Heart left ventricle (tissue), 16 donors: ENCODE measurements at regions not wholly inside any gene's neighbourhood (a gene's known extent, or its start where the extent isn't known, plus 50 kb on each side); places are given as distances from the start of the nearest gene placed in this dataset.
A peak's percentile ranks its signal among the peaks of the same experiment; 100 is the strongest.

Experiments
- ATAC-seq, 4 donors: fragments of 200-7000 bp; cut with Tn5 transposase; one replicate each; pipeline ENCODE4 v1.9.1; 2020 to 2022; ENCODE audit warnings: moderate library complexity in 4 of 4, mild to moderate bottlenecking in 3 of 4, moderate number of reproducible peaks in 1 of 4
- DNase-seq, 5 donors: peaks; one replicate each; pipeline ENCODE4 v3.0.0-alpha.2; 2020
- H3K27ac ChIP-seq, 12 donors: fragments of 200-600 bp; sonication (generic) in 4 of 12; one replicate each; pipeline versions ENCODE4 v1.5.0 to v1.8.0; 2016 to 2022; ENCODE audit warnings: mild to moderate bottlenecking in 2 of 12
- H3K27me3 ChIP-seq, 9 donors: fragments of 200-600 bp; sonication (generic) in 2 of 9; one replicate each; pipeline versions ENCODE4 v1.5.1 to v1.8.0; 2016 to 2022; ENCODE audit warnings: mild to moderate bottlenecking in 3 of 9
- H3K36me3 ChIP-seq, 9 donors: fragments of 200-600 bp; sonication (generic) in 2 of 9; one replicate each; pipeline versions ENCODE4 v1.5.0 to v1.8.0; 2018 to 2022; ENCODE audit warnings: mild to moderate bottlenecking in 2 of 9
- H3K4me1 ChIP-seq, 12 donors: fragments of 200-600 bp; sonication (generic) in 4 of 12; one replicate each; pipeline versions ENCODE4 v1.5.0 to v1.8.0; 2016 to 2022; ENCODE audit warnings: mild to moderate bottlenecking in 3 of 12
- H3K4me3 ChIP-seq, 12 donors: fragments of 200-600 bp; sonication (generic) in 4 of 12; one replicate each; pipeline versions ENCODE4 v1.5.0 to v1.8.0; 2017 to 2022; ENCODE audit warnings: mild to moderate bottlenecking in 9 of 12, moderate library complexity in 4 of 12
- H3K9me3 ChIP-seq, 12 donors: fragments of 200-600 bp; sonication (generic) in 4 of 12; one replicate each; pipeline versions ENCODE4 v1.5.0 to v1.8.0; 2016 to 2022; ENCODE audit warnings: mild to moderate bottlenecking in 1 of 12
- CTCF ChIP-seq, 12 donors: fragments of 200-600 bp; sonication (generic) in 4 of 12; IDR thresholded peaks; one replicate each; pipeline versions ENCODE4 v1.5.0 to v1.8.0; 2018 to 2022; ENCODE audit warnings: antibody characterized with exemption in 12 of 12, mild to moderate bottlenecking in 5 of 12
- POLR2A ChIP-seq, 2 donors: fragments of 450-650 bp; IDR thresholded peaks; one replicate each; pipeline ENCODE4 v1.6.1; 2017; ENCODE audit warnings: antibody characterized with exemption in 2 of 2, mild to moderate bottlenecking in 2 of 2, moderate library complexity in 2 of 2
- WGBS, 4 donors: extraction: QIAGEN DNeasy Blood & Tissue Kit in 2 of 4; methylation state at CpG; one replicate each; pipeline versions ENCODE4 v1.1.5 to v1.1.7; 2013 to 2018; 5-methylcytosine and 5-hydroxymethylcytosine counted together
- intact Hi-C, 10 donors: fragments of 100-400 bp; cut with DNase I; formaldehyde crosslinking; loops; one replicate each; pipeline versions ENCODE4 v1.11.1 to v1.14.2; 2022
- donor health status: ischemic (EF 13 %, LVEDD 7.1; RV severe dilation, severe dysfunction).
- donor health status: healthy with polysubstance abuse.
- donor health status: DM: no; HTN: yes; CAD: no.
- donor health status: DM: no; HTN: no; CAD: no.
- donor health status: ischemic (EF 25% LVEDD 6.9; RV normal size, moderate dysfunction).
- donor health status: ischemic (EF 25% LVEDD 5.7; RV mildly dilated, moderate dysfunction).
- donor health status: healthy.
- donor health status: DM: yes; HTN: yes; CAD: no.
- donor health status: ischemic (EF 35%, LVEDD 5.7; RV mildly dilated, moderate dysfunction).
- donor health status: nonischemic (EF 11% LVEDD 7.7; RV severe dilation, severe dysfunction).
- donor health status: DM: yes; HTN: yes; CAD: no.
- donor health status: PGD.
- donor health status: ischemic (EF 29% LVEDD 5.4; RV normal size, mild dysfunction).
- donor health status: nonischemic (EF 23%, LVEDD 6.1; RV moderate dilation, normal function).

GRCh38 chr13:95437561-95437960 is 115.0 kb upstream of the CLDN10 start:
- no peak overlapping the region for H3K4me3 ChIP-seq
- no peak for DNase-seq
- no peaks in the 10 kb centered on the region for H3K36me3 ChIP-seq
- no peak for ATAC-seq
- TF ChIP-seq POLR2A (IDR thresholded peaks at IDR 0.05) (no peak), CTCF (IDR thresholded peaks at IDR 0.05) (no peak)
- H3K27ac ChIP-seq, result no peak overlapping the region
- no peaks in the 10 kb centered on the region for H3K27me3 ChIP-seq
- H3K9me3 ChIP-seq, result no peaks in the 10 kb centered on the region
- intact Hi-C loops, result no loop called here
- H3K4me1 ChIP-seq, result peaks cover 0 to 12% (median 0%) of the 10 kb centered on the region in 12 donors
- WGBS, 4 donors, result 75 to 90% (median 88%) methylated on average over 7 of the region's 7 CpGs

- ATAC-seq (peak in 2 of 4 donors; percentile 20 to 37), DNase-seq (no peak)
- H3K4me1 ChIP-seq, result peaks cover 0 to 12% (median 0%) of the 10 kb centered on the region in 12 donors
- no peaks in the 10 kb centered on the region for H3K27me3 ChIP-seq
- H3K27ac ChIP-seq, result peak overlapping the region in 1 of 12 donors; percentile 30
- no peaks in the 10 kb centered on the region for H3K9me3 ChIP-seq
- intact Hi-C loops, result no loop called here
- TF ChIP-seq POLR2A (IDR thresholded peaks at IDR 0.05), result no peak
- TF ChIP-seq CTCF (IDR thresholded peaks at IDR 0.05), result no peak
- no peak overlapping the region for H3K4me3 ChIP-seq
- H3K36me3 ChIP-seq, result no peaks in the 10 kb centered on the region
- WGBS, 4 donors, result 11 to 29% (median 19%) methylated on average over 1 of the region's 1 CpG
Measured at GRCh38 chr13:95438297-95438696, 114.2 kb upstream of the CLDN10 start.

- ATAC-seq, result no peak
Measured at GRCh38 chr13:95440441-95441088, 112.0 kb upstream of the CLDN10 start.

GRCh38 chr13:95441326-95441725 is 111.2 kb upstream of the CLDN10 start:
- ATAC-seq, result no peak
- TF ChIP-seq CTCF (IDR thresholded peaks at IDR 0.05), result no peak
- TF ChIP-seq POLR2A (IDR thresholded peaks at IDR 0.05), result no peak
- Histone ChIP-seq H3K27me3 (no peaks in the 10 kb centered on the region), H3K36me3 (no peaks in the 10 kb centered on the region), H3K9me3 (no peaks in the 10 kb centered on the region), H3K4me3 (no peak overlapping the region), H3K27ac (no peak overlapping the region), H3K4me1 (peaks cover 0 to 12% (median 0%) of the 10 kb centered on the region in 12 donors)
- WGBS, 4 donors, result 85 to 97% (median 90%) methylated on average over 3 of the region's 3 CpGs
- DNase-seq, result no peak
- intact Hi-C loops, result no loop called here

More at GRCh38 chr13:95440441-95441088, 112.0 kb upstream of the CLDN10 start:
- TF ChIP-seq POLR2A (IDR thresholded peaks at IDR 0.05), result no peak
- no peak for TF ChIP-seq CTCF (IDR thresholded peaks at IDR 0.05)
- H3K9me3 ChIP-seq, result no peaks in the 10 kb centered on the region
- no peak for DNase-seq
- H3K4me3 ChIP-seq, result no peak overlapping the region
- H3K27ac ChIP-seq, result no peak overlapping the region
- WGBS, 4 donors, result 79 to 87% (median 85%) methylated on average over 7 of the region's 7 CpGs
- intact Hi-C loops, result no loop called here
- H3K27me3 ChIP-seq, result no peaks in the 10 kb centered on the region
- no peaks in the 10 kb centered on the region for H3K36me3 ChIP-seq
- peaks cover 0 to 12% (median 0%) of the 10 kb centered on the region in 12 donors for H3K4me1 ChIP-seq
